NCI-H345 treated with DMSO at 0.1 percent for 48 hours (cell line): ENCODE measurements at regions not wholly inside any gene's neighbourhood (a gene's known extent, or its start where the extent isn't known, plus 50 kb on each side); places are given as distances from the start of the nearest gene placed in this dataset.

Source experiments
- DNase-seq: peaks from one replicate; lab custom pipeline; 2025; ENCODE audit not compliant: unreplicated experiment; lab: John Stamatoyannopoulos, UW

DNA sequence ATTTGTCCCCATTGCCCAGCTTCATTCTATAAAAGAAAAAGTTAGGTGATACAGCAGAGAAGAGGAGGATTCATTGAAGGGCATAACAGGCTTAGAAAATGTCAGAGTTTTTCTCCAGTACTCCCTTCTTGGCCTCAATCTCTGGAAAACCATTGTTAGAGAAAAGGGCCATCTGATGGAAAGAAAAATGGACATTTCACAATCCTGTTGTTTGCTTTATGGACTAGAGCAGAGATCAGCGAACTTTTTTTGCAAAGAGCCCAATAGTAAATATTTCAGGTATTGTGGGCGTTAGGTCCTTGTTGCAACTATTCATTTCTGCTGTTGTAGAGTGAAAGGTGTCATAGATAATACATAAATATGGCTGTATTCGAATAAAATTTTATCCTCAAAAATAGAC lies 208.8 kb downstream of the TLE4 start:
- DNase-seq = no peak

DNA sequence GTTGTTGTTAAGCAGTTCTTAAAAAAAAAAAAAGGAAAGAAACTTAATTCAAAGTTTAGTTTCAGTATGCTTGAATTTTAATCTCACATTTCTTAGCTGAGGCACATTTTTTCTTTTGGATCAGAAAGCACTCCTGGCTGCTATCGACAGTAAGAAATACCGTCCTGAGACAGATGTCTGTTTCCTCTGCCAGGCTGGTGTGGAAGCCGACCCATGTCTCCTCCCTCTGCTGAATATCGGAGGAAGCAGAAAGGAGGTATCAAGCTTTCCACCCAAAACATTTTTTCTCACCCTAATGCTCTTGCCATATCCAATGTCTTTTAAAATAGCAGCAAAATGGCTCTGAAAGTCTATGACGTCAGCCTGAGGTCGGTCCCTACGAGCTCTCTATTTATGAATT lies 208.1 kb downstream of the TLE4 start:
- no peak for DNase-seq

DNA sequence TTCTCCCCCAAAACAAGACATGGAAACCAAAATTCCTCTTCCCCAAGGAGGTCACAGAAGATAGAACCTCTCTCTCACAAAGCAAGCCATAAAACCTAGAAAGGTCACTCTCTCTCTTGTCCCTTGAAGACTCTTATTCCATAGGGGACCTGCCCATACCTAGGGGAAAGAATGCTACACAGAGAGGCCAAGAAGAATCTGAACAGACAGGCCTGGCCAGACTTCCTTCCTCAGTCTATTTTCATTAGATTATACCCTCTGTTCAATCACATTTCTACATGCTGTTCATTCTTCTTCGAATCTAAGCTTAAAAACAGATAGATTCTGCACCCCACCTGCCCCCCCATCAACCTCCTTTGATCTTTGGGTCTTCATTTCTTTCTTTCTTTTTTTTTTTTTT lies 206.8 kb downstream of the TLE4 start:
- no peak for DNase-seq

DNA sequence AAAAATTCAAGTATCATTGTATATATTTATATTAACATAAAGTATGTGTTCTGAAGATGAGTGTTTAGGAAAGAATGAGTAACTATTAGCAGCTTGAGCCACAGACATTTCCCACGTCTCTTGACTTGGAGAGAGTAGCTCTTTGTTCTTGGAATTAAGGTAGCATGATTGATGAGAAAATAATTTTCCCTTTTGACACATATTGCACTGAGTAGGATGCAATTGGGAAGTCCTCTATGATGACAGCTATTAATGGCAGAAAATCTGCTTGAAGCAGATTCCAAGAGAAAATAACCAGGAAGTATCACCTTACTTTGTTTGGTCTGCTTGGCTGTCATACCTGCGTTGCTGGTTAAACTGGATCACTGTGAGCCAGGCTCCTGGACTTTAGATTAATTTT lies 204.8 kb downstream of the TLE4 start:
- DNase-seq = no peak
